Mononuclear cell (primary cell): ENCODE measurements at regions not wholly inside any gene's neighbourhood (a gene's known extent, or its start where the extent isn't known, plus 50 kb on each side); places are given as distances from the start of the nearest gene placed in this dataset.
"Not testable (repeated sequence)": the region's sequence is repeated elsewhere in the genome, so short reads cannot be mapped to it uniquely, and the experiment has no call there.

Experiments used
- H3K27me3 ChIP-seq: 2 replicates; pipeline ENCODE4 v1.6.0; 2011; ENCODE audit warnings: low read length, control low read depth; ENCODE audit not compliant: insufficient read depth
- H3K4me1 ChIP-seq: 2 replicates; pipeline ENCODE4 v1.5.1; 2011; ENCODE audit warnings: mild to moderate bottlenecking, low read length, control low read depth; ENCODE audit not compliant: insufficient read depth
- H3K4me3 ChIP-seq: 2 replicates; pipeline ENCODE4 v1.5.1; 2011; ENCODE audit warnings: mild to moderate bottlenecking, low read length, moderate library complexity
- H3K9me3 ChIP-seq: 2 replicates; pipeline ENCODE4 v1.5.1; 2011; ENCODE audit warnings: low read depth, mild to moderate bottlenecking, control low read depth, low read length

- not testable (repeated sequence) for H3K27me3 ChIP-seq, H3K9me3 ChIP-seq, H3K4me3 ChIP-seq, H3K4me1 ChIP-seq
These were observed 188.4 kb upstream of the WWC1 start for GRCh38 chr5:168103018-168103417.

DNA sequence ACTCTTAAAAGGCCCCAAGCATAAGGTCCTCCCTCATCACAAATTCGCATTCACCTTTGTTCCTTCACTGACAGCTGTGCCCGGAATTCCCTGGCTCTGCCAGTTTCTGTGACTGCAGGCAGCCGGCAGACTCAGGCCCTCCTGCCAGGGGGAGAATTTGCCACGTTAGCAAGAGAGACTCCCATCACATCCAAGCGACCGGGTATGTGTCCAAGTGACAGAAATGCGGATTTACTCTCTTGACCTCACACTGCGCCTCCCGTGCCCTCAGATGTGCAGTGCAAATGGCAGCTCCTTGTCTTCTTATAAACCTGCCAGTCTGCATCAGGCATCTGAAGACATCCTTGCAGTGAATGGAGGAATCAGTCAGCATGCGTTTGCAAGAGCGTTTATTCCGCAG lies 187.1 kb upstream of the WWC1 start:
- Histone ChIP-seq H3K4me1 (no peaks in the 10 kb centered on the region), H3K9me3 (no peaks in the 10 kb centered on the region), H3K4me3 (no peak overlapping the region), H3K27me3 (no peaks in the 10 kb centered on the region)

DNA sequence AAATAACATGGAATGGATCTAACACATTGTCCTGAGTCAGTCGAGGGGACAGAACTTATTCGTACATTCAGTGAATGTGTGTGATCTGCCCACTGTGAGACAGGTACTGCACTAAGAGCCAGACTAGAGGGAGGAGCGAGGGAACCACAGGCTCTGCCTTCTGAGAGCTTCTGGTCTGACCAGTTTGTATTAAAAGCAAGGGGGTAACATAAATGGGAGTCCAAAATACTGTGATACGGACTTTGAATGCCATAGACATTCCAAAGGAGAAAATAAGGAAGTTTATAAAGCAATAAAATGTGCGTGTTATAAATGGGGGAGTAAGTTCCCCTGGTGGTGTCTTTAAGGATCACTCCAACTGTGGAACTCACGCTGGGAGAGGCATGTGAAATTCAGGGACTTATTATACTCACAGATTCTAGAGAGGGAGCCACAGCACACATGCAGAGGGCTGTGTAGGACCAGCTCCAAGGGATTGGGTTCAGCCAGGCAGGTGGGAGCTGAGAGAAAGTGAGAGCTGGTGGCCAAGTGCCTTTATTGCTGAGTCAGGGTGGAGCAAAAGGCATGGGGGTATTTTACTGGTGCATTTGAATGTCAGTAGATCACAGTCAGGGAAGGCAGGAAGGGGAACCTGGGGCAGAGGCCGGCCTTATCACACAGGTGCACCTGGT lies 186.5 kb upstream of the WWC1 start:
- no peaks in the 10 kb centered on the region for H3K9me3 ChIP-seq
- H3K4me3 ChIP-seq = no peak overlapping the region
- H3K4me1 ChIP-seq = no peaks in the 10 kb centered on the region
- H3K27me3 ChIP-seq = no peaks in the 10 kb centered on the region

- Histone ChIP-seq H3K27me3 (no peaks in the 10 kb centered on the region), H3K4me1 (no peaks in the 10 kb centered on the region), H3K9me3 (no peaks in the 10 kb centered on the region), H3K4me3 (no peak overlapping the region)
These were observed 185.3 kb upstream of the WWC1 start for GRCh38 chr5:168106008-168106761.

- Histone ChIP-seq H3K4me1 (no peaks in the 10 kb centered on the region), H3K9me3 (no peaks in the 10 kb centered on the region), H3K27me3 (no peaks in the 10 kb centered on the region), H3K4me3 (no peak overlapping the region)
These were observed 182.0 kb upstream of the WWC1 start for GRCh38 chr5:168109441-168109840.

- no peaks in the 10 kb centered on the region for H3K9me3 ChIP-seq
- H3K4me3 ChIP-seq = no peak overlapping the region
- H3K27me3 ChIP-seq = no peaks in the 10 kb centered on the region
- no peaks in the 10 kb centered on the region for H3K4me1 ChIP-seq
These were observed 181.1 kb upstream of the WWC1 start for GRCh38 chr5:168110384-168110783.

DNA sequence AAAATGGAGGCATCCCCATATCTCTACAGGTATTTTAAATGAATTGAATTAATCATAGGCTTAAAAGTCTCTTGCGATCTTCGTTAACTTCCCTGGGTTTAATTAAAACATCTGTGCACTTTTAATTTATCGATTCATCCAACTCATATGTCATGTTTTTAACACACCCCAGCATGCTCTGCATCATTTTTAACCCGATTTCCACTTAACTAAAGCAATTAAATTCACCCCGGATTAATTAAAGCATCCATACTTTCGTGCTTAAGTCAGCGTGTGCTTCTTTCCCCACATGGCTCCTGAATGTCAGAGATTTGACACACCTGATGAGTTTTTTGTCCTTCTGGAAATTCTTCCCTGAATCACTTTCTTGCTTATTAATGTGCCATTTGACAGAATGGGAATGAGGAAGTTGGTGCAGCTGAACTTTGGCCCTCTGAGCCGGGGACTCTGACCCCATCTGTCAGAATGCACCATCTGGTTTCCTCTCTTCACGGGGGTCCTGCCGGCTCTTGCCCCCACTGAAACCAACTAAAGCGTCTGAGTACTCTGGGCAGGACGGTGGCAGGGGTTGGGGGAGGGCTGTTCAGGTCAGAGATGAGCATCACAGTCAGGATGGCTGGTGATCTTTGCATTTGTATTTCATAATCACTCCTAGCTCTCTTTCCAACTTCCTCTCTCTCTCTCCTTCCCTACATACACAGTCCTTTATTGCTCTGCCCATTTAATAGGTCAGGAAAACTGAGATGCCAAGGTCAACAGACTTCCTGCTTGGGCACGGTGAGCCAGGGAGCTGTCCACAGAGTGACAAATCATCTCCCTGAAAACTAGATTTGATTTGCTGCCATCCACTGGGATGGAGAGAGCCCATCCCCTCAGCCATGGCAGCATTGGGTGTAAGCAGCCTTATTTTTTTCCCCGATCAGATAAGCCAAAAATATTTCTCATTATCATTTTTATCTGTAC lies 180.3 kb upstream of the WWC1 start:
- no peak overlapping the region for H3K4me3 ChIP-seq
- H3K9me3 ChIP-seq = no peaks in the 10 kb centered on the region
- H3K27me3 ChIP-seq = no peaks in the 10 kb centered on the region
- no peaks in the 10 kb centered on the region for H3K4me1 ChIP-seq

- H3K27me3 ChIP-seq = no peaks in the 10 kb centered on the region
- H3K9me3 ChIP-seq = no peaks in the 10 kb centered on the region
- no peaks in the 10 kb centered on the region for H3K4me1 ChIP-seq
- H3K4me3 ChIP-seq = no peak overlapping the region
These were observed 176.9 kb upstream of the WWC1 start for GRCh38 chr5:168114444-168115017.

GRCh38 chr5:168117469-168117868 lies 174.0 kb upstream of the WWC1 start:
- Histone ChIP-seq H3K4me1 (no peaks in the 10 kb centered on the region), H3K4me3 (no peak overlapping the region), H3K9me3 (no peaks in the 10 kb centered on the region), H3K27me3 (no peaks in the 10 kb centered on the region)

GRCh38 chr5:168118042-168118668 lies 173.3 kb upstream of the WWC1 start:
- H3K4me1 ChIP-seq = no peaks in the 10 kb centered on the region
- no peak overlapping the region for H3K4me3 ChIP-seq
- H3K9me3 ChIP-seq = no peaks in the 10 kb centered on the region
- H3K27me3 ChIP-seq = no peaks in the 10 kb centered on the region

GRCh38 chr5:168120401-168121137 lies 170.9 kb upstream of the WWC1 start:
- no peaks in the 10 kb centered on the region for H3K9me3 ChIP-seq
- peaks cover 13% of the 10 kb centered on the region for H3K4me1 ChIP-seq
- no peaks in the 10 kb centered on the region for H3K27me3 ChIP-seq
- H3K4me3 ChIP-seq = no peak overlapping the region

DNA sequence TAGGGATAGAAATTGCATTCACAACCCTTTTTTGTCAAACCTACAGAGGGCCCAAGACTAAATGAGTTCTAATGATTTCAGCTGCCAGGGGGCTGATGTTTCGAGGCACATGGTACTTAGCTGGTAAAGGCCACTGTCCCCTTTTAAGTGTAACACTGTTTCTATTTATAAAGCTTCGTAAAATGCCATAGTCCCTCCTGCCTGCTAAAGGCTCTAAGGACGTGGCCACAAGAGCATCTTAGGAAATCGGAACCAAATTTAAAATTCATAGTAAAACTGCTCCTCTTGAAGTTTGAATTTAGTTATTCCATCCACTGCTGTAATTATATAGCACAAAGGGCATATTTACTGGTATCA lies 170.3 kb upstream of the WWC1 start:
- Histone ChIP-seq H3K27me3 (no peaks in the 10 kb centered on the region), H3K4me1 (peaks cover 13% of the 10 kb centered on the region), H3K9me3 (no peaks in the 10 kb centered on the region), H3K4me3 (no peak overlapping the region)

- Histone ChIP-seq H3K4me3 (no peak overlapping the region), H3K4me1 (peaks cover 13% of the 10 kb centered on the region), H3K9me3 (no peaks in the 10 kb centered on the region), H3K27me3 (no peaks in the 10 kb centered on the region)
These were observed 167.6 kb upstream of the WWC1 start for GRCh38 chr5:168123631-168124528.
